HG03060 (cell line): ENCODE measurements at regions not wholly inside any gene's neighbourhood (a gene's known extent, or its start where the extent isn't known, plus 50 kb on each side); places are given as distances from the start of the nearest gene placed in this dataset.

Source experiments
- ATAC-seq: cut with Tn5 transposase; IDR thresholded peaks from one replicate; pipeline ENCODE4 v1.9.1; 2021; ENCODE audit warnings: low read depth, moderate number of reproducible peaks; ENCODE audit not compliant: unreplicated experiment

- no peak for ATAC-seq
These were observed 190.8 kb downstream of the ATP23 start for GRCh38 chr12:58131986-58132755.

DNA sequence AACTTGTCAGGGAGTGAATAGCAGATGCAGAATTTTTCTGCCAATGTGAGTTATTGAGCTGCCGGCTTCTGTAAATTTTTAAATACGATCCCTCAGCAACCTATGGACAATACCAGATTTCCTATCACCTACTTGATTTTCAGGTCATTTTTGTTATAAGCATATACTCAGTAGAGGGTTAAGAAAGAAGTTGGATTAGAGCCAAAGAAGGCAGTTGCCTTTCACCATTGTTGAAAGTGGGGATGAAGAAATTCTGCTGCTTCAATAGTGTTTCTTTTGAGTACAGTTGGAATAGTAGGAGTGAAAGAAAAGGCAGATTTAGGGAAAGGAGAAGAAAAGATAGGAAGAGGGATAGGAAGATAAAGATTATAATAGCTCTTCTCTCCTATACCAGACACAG is 197.1 kb downstream of the ATP23 start:
- ATAC-seq = no peak

DNA sequence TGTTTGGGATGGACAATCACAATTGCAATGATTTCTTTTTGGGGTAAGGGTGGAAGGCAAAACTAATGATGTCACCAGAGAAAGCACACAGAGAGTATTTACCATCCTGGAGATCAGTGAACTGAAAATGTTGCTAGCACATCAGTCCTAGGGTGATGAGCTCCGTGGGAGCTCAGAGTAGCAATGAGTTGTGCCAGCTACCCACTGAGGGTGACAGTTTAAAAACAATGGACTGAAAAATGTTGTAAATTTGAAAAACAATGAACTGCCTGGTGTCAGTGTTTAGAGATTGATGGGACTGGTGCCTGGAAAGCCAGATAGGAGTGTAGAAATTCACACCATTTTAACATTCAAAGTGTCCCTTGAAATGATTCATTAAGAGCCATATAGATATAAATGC is 198.5 kb downstream of the ATP23 start:
- ATAC-seq = no peak

DNA sequence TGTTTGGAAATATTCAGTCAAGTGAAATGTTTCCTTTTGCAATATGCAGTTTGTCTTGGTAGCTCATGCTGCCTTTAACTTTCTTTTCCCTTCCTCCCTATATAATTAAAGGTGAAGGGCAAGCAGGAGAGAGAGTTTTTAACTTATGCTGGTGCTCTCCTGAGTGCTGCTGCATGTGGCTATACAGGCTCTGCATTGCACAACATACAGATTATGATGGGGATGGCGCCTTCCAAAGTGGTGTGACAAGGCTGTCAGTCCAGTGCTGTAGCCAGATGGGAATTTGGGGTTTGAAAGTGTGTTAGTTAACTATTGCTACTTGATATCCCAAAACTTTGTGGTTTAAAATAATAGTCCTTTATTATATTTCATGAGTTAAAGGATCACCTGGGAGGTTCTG is 199.0 kb downstream of the ATP23 start:
- ATAC-seq = no peak

GRCh38 chr12:58142991-58143390 is 201.6 kb downstream of the ATP23 start:
- ATAC-seq = no peak

DNA sequence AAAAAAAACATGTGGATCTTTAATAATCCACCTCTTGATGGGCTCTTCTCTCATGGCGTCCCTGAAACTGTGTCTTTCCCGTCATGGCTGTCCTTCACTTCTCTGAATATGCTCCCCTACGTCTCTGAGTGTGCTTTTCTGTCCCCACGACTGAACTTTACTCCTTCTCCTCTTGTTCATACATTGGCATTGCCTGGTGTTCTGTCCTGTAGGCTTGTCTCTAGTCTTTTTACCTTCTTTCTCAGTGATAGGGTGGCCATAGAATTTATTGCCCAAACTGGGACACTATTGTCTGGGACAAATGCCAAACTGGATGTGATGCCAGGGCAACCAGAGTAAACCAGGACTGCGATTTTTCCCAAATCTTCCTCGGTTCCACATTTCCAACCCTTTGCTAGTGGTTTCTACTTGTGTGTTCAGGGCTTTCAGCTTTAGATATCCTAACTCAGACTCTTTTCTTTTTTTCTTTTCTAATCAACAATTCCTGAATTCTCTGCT is 202.2 kb downstream of the ATP23 start:
- no peak for ATAC-seq

DNA sequence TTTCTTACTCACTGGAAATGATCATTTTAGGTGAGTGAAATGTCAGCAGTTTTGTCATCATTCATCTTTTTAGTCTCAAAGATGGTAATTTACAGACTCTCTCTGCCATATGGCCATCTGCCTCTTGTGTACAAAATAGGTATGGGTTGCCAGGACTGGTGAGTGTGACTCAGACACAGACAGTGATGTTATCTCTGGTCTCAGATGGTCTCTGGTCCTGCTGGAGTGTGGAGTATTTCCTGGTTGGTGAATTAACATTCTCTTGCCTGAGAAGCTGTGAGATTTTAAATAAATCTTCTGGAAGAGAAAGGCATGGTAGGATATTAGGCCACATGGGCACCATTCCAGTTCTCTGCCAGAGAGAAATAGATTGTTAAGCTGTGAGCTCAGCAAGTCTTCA is 207.0 kb downstream of the ATP23 start:
- ATAC-seq = no peak

DNA sequence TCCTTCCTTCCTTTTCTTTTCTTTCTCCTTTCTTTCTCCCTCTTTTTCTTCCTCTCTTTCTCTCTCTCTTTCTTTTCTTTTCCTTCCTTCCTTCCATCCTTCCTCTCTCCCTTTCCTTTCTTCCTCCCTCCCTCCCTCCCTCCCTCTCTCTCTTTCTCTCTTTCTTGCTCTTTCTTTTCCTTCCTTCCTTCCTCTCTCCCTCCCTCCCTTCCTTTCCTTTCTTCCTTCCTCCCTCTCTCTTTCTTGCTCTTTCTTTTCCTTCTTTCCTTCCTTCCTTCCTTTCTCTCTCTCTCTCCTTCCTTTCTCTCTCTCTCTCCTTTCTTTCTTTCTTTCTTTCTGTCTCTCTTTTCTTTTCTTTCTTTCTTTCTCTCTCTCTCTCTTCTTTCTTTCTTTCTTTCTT is 207.6 kb downstream of the ATP23 start:
- no peak for ATAC-seq

- ATAC-seq = no peak
These were observed 213.0 kb downstream of the ATP23 start for GRCh38 chr12:58154359-58154758.

GRCh38 chr12:58156697-58157096 is 215.3 kb downstream of the ATP23 start:
- no peak for ATAC-seq

DNA sequence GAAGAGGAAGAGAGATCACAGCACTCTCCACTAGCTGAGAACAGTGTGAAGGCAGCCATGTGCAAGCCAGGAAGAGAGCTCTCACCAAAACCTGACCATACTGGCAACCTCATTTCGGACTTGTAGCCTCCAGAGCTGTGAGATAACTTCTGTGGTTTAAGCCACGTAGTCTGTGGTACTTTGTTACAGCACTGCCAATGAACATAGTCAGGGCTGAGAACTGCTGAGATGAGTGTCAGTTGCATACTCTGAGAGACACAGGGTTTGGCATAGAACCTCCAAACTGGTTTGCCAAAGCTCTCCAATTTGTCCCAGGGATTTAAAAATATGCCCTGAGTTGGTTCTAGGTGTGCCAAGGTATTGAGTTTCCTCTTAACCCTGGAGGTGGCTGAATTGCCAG is 218.6 kb downstream of the ATP23 start:
- ATAC-seq = no peak

- ATAC-seq = no peak
These were observed 220.4 kb downstream of the ATP23 start for GRCh38 chr12:58161773-58162172.

DNA sequence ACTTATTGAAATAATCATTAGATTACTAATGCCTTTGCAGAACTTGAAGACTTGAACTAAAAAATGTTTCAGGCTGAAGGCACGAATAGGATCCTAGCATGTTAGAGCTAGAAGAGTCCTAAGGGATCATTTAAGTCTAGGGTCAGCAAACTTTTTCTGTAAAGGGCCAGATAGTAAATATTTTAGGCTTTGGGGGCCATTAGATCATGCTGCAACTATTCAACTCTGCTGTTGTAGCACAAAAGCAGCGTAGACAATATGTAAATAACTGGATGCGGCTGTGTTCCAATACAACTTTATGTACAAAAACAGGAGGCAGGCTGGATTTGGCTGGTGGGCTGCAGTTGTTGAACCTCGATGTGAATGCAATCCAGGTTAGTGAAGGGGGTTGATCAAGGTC is 221.7 kb downstream of the ATP23 start:
- no peak for ATAC-seq

DNA sequence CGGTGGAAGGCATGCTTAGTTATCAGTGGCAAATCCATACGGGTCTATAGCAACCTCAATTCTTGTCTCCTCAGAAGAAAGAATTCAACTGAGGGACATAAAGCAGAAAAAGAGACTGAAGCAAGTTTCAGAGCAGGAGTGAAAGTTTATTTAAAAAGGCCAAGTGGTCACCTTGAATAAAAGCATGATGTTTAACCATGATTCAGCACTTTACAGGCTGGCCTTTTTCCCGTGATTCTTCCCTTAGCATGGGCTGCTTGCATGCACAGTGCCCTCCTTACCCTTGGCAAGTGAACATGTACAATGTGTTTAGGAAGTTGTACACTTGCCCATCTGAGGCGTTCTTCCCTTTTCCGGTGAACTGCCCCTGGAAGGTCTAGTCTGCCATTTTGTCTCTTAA is 225.3 kb downstream of the ATP23 start:
- no peak for ATAC-seq

- ATAC-seq = no peak
These were observed 226.3 kb downstream of the ATP23 start for GRCh38 chr12:58167622-58168021.

- ATAC-seq = no peak
These were observed 228.5 kb downstream of the ATP23 start for GRCh38 chr12:58169826-58170225.

- ATAC-seq = no peak
These were observed 230.5 kb downstream of the ATP23 start for GRCh38 chr12:58171914-58172313.

GRCh38 chr12:58172433-58173073 is 231.2 kb downstream of the ATP23 start:
- no peak for ATAC-seq

DNA sequence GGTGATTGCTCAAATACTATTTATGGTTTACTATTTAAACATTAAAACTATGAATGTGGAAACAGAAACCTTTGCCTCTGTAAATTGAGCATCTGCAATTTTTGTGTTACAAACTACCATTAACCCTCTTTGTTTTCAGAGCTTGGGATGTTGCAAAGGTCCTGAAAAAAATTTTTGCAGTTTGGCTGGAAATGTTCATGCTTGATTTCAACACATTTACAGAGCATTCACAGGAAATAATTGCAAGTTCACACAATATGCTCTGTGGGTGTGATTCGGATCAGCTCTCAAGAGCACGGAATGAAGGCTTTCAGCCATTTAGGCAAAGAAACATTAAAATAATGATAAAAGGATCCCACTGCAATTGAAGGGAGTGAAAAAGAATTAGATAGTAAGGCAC is 232.9 kb downstream of the ATP23 start:
- ATAC-seq = no peak

- ATAC-seq = no peak
These were observed 235.0 kb downstream of the ATP23 start for GRCh38 chr12:58176296-58176869.

DNA sequence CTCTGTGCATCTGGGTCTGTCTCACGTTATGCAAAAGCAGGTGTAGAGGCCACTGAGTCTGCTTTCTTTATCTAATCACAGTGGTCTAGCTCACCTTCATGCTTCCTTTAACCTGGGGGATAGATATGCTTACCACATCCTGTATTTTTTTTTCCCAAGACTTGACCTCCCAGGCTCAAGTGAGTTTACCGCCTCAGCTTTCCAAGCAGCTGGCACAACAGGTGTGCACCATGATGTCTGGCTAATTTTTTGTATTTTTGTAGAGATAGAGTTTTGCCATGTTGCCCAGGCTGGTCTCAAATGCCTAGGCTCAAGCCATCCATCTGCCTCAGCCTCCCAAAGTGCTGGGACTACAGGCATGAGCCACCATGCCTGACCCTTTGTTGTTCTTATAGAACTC is 236.0 kb downstream of the ATP23 start:
- no peak for ATAC-seq

- ATAC-seq = no peak
These were observed 242.8 kb downstream of the ATP23 start for GRCh38 chr12:58184212-58184611.
